ENCODE measurements at regions not wholly inside any gene's neighbourhood (a gene's known extent, or its start where the extent isn't known, plus 50 kb on each side); places are given as distances from the start of the nearest gene placed in this dataset.

GRCh38 chr6:132228894-132229293, 172.4 kb downstream of the MOXD1 start:
- H2AFZ ChIP-seq (ENCODE audit: control insufficient read depth, low read depth, low read length) = no peak overlapping the region
- CTCF ChIA-PET = interaction anchor here (1.0 kb wide), 1 partner anchor 11 kb away, joined by 3 read pairs; no protein-coding TSS in a partner anchor

More at GRCh38 chr6:132228894-132229293, 172.4 kb downstream of the MOXD1 start:
- no peak for TF ChIP-seq MLLT1 (IDR thresholded peaks at IDR 0.05)
- no peak for TF ChIP-seq SIN3A (IDR thresholded peaks at IDR 0.05; ENCODE audit: low read depth, low read length)
- TF ChIP-seq HDAC2 (IDR thresholded peaks at IDR 0.05) = no peak
- TF ChIP-seq ZNF217 (IDR thresholded peaks at IDR 0.05) = no peak
- no peak for TF ChIP-seq EGR1 (IDR thresholded peaks at IDR 0.05; ENCODE audit: borderline replicate concordance in 1 of 2, low read depth in 2 of 2, low read length in 2 of 2)
- no peak for TF ChIP-seq IRF4 (IDR thresholded peaks at IDR 0.05; ENCODE audit: low read depth, low read length)
- TF ChIP-seq NR2F1 (conservative IDR thresholded peaks at IDR 0.05) = no peak
- no peak for TF ChIP-seq ZZZ3 (IDR thresholded peaks at IDR 0.05; ENCODE audit: control insufficient read depth, insufficient read length, low read depth)
- no peak for TF ChIP-seq ATF7 (IDR thresholded peaks at IDR 0.05; ENCODE audit: low read depth)
- TF ChIP-seq LARP7 (IDR thresholded peaks at IDR 0.05) = no peak
- no peak for TF ChIP-seq KDM1A (IDR thresholded peaks at IDR 0.05; ENCODE audit: borderline replicate concordance)
- TF ChIP-seq POLR2A (IDR thresholded peaks at IDR 0.05; ENCODE audit: low read depth, low read length) = no peak
- no peak for TF ChIP-seq ZNF207 (IDR thresholded peaks at IDR 0.05; ENCODE audit: borderline replicate concordance)
- FAIRE-seq = no peak
- POLR2A ChIA-PET = no interaction called here
- H3K79me2 ChIP-seq (ENCODE audit: control insufficient read depth, insufficient read depth, low read length) = no peaks in the 10 kb centered on the region
- no peak overlapping the region for H3K27ac ChIP-seq (ENCODE audit: control insufficient read depth, insufficient read depth)
- H4K20me1 ChIP-seq (ENCODE audit: control insufficient read depth, insufficient read depth) = no peaks in the 10 kb centered on the region
- in situ Hi-C loops (cut with MboI) (no loop called here), intact Hi-C loops (cut with micrococcal nuclease; ENCODE audit: unreplicated experiment) (no loop called here)
- ATAC-seq = no peak
- H3K9me3 ChIP-seq (replicated peaks; ENCODE audit: control insufficient read depth, insufficient read depth, low read length) = peaks cover 2% of the 10 kb centered on the region; the same call in 1 of the 3 replicates
- BruUV-seq (replicated peaks) = no TSS peak
- RAD21 ChIA-PET (ENCODE audit: unreplicated experiment) = no interaction called here
- H3K4me2 ChIP-seq (ENCODE audit: control insufficient read depth, insufficient read depth) = no peak overlapping the region
- DNase-seq (ENCODE audit: low read depth, low spot score) = no peak
- H3K36me3 ChIP-seq (ENCODE audit: control insufficient read depth in 2 of 2, insufficient read depth in 2 of 2, low read length in 1 of 2) = no peaks in the 10 kb centered on the region
- no peaks in the 10 kb centered on the region for H3K4me1 ChIP-seq (ENCODE audit: control insufficient read depth, insufficient read depth, low read length)
- SMC1A ChIA-PET (ENCODE audit: uncharacterized antibody, unreplicated experiment) = no interaction called here
- WGBS (ENCODE audit: insufficient coverage, insufficient replicate concordance, low lambda C conversion rate, missing lambda C conversion rate) = 0% methylated on average over 1 of the region's 1 CpG
- H3K9ac ChIP-seq (ENCODE audit: control insufficient read depth, insufficient read depth, low read length) = no peak overlapping the region
- no peak overlapping the region for H3K4me3 ChIP-seq
- H3K27me3 ChIP-seq (replicated peaks in 1 of 2; ENCODE audit: control insufficient read depth in 2 of 2, insufficient read depth in 2 of 2, low read length in 1 of 2) = no peaks in the 10 kb centered on the region

Measured in GM12878 (cell line).